Glomerular visceral epithelial cell (primary cell): ENCODE measurements at regions not wholly inside any gene's neighbourhood (a gene's known extent, or its start where the extent isn't known, plus 50 kb on each side); places are given as distances from the start of the nearest gene placed in this dataset.
"Not testable (repeated sequence)": the region's sequence is repeated elsewhere in the genome, so short reads cannot be mapped to it uniquely, and the experiment has no call there.

Experiments
- DNase-seq: peaks from one replicate; pipeline ENCODE4 v3.0.0-alpha.2; 2016; ENCODE audit errors: extremely low spot score

- no peak for DNase-seq
Measured at GRCh38 chr6:90372450-90372849, 75.8 kb upstream of the BACH2 start.

- DNase-seq: no peak
Measured at GRCh38 chr6:90370493-90370959, 73.9 kb upstream of the BACH2 start.

GRCh38 chr6:90369651-90370050 lies 73.0 kb upstream of the BACH2 start:
- DNase-seq: peak; percentile 37

DNA sequence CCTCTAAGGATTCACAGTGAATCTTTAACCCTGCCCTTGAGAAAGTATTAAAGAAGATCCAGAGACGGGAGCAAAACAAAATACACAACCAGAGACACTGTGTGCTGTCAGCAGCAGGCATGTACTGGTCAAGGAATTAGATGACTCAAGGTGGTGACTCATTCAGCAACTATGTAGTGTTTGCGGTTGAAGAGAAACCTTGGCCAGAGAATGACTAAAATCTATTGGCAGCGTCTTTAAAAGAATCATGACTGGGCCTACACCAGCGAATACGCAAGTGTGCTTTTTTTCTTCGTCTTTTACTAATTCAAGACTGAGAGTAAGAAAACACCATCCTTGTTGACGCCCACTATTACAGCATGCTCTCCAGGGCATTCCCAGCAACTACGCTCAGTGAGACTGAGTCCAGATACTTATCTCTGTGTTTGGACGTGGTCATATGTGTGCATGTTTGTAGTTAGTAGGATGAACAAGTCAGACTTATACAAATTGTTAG lies 72.4 kb upstream of the BACH2 start:
- DNase-seq: peak; percentile 99

- DNase-seq: no peak
Measured at GRCh38 chr6:90368601-90369000, 72.0 kb upstream of the BACH2 start.

- DNase-seq: no peak
Measured at GRCh38 chr6:90368001-90368400, 71.4 kb upstream of the BACH2 start.

DNA sequence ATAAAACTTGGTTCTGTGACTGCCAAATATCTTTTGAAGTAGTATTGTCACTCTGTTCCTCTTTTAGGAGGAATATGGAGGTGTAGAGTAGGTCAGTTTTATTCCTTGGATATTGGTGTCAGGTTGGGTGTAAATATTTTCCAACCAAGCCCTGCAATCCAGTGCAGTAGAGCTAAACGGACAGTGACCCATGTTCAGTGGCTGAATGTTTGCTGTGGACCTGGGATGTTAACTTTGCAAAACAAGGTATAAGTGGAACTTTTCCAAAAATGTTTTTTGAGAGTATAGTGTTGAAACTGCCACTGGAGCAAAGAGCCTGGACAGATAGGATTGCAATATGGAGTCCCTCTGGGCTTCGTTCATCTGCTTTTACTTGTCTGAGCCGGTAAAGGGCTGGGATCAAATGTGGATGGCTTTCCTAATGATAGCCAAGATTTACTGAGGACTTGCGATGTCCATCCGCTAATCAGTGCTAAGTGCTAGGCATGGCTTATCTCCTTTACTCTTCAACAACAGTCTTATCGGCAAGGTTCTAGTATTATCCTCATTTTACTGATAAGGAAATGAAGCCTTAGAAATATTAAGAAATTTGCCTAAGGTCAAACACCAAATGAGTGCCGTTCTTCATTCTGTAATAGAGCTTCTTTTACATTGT lies 69.0 kb upstream of the BACH2 start:
- DNase-seq: no peak

DNA sequence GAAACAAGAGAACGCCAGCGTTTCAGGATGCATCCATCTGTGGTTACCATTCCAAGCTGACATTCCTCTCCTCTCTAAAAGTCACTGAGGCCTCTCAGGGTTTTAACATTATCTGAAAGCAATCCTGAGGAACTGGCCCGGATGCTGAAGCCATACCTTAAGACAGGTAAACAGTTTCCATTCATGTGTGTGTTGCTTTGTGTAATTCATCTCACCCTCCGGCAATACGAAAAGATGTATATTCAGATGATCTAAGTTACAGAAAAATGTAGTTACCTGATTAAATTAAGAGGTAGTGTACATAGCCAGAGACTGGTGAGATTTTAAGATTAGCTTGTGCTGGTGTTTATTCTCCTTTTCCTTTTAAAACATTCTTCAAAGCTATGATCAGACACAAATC lies 68.4 kb upstream of the BACH2 start:
- no peak for DNase-seq

DNA sequence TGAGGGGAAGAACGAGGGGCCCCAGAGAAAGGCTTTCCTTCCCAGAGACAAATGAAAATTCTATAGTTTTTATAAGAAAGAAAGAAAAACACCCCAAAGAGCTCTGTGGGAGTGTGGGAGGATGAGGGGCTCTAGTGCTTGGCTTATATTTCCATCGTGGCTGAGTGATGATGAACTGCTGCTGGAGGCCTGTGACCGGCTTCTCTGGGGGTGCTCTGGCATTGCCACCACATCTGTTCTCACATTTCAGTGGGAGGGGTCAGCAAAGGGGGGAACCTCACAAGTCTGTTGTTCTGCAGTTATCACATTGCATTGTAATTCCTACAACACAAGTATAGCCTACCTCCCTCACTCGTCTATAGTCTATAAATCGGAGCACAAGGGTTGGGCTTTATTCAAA lies 67.6 kb upstream of the BACH2 start:
- no peak for DNase-seq

GRCh38 chr6:90362318-90362717 lies 65.7 kb upstream of the BACH2 start:
- no peak for DNase-seq

DNA sequence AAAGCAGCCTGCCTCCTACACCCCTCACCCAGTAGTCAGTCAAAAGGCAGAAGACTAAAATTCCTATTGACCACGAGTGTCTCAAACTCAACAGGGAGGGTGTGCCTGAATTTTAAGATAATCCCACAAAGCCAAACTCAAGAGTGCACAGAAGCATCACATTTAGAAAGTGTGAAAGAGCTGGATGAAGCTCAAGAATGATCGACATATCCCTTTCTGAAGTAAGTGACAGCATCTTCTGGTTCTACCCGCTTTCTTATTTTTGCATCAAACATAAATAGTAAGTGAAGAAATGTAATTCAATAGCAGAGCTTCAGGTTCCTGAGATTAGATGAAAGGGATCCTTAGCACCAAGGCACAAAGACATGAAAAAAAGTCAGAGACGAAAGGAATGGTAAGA lies 64.5 kb upstream of the BACH2 start:
- no peak for DNase-seq

DNA sequence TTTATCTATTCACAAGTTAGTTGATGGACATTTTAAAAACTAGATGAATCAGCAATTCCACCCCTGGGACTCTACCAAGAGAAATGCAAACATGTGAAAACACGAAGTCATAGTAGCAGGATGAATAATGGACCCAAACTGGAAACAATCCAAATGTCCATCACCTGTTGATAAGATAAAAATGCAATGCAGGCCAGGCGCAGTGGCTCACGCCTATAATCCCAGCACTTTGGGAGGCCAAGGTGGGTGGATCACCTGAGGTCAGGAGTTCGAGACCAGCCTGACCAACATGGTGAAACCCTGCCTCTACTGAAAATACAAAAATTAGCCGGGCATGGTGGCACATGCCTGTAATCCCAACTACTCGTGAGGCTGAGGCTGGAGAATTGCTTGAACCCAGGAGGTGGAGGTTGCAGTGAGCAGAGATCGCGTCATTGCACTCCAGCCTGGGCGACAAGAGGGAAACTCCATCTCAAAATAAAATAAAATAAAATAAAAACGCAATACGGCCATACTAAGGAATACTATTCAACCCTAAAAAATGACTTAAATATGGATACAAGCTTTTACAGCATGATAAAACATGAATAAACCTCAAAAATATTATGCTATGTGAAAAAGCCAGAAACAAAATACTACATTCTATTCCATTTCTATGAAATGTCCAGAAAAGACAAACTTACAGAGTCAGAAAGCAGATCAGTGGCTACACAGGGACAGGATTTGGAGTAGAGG lies 61.6 kb upstream of the BACH2 start:
- not testable (repeated sequence) for DNase-seq

DNA sequence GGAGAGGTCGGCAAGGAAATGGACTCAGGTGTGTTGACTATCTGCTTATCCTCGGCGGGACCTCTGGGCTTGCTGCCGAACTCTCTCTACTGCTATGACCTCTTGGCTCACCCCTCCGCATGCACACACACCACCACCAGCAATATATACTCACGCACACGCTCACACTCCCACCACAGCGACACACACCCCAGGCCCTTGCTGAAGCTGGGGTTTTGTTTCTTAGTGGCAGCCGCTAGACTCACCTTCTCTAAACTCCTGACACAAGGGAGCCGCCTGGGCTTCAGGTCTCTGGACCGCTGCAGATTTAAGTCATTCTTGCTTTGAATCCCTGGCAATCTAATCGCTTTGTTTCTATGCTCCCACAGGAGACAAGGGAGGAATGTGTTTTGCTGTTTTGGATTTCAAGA lies 59.4 kb upstream of the BACH2 start:
- DNase-seq: no peak

- no peak for DNase-seq
Measured at GRCh38 chr6:90354961-90355360, 58.3 kb upstream of the BACH2 start.

DNA sequence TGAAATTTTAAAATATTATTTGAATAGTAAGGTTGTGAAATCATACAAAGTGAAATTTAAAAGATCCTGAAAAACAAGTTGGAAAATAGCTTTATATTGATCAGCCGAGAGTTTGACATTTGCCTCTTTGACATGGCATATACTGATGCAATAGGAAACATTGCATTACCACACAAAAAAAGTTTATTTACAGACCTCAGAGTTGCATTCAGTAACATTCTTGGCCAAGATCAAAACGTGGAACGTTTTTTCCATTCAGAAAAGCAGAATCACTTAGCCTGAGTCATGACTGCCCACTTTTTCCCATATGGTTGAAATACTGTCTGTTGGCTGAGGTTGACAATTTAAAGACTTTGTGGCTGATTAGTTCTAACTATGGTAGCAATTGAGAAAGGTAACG lies 55.1 kb upstream of the BACH2 start:
- DNase-seq: no peak

GRCh38 chr6:90350689-90351554 lies 54.3 kb upstream of the BACH2 start:
- no peak for DNase-seq

GRCh38 chr6:90347411-90347851 lies 50.8 kb upstream of the BACH2 start:
- no peak for DNase-seq

DNA sequence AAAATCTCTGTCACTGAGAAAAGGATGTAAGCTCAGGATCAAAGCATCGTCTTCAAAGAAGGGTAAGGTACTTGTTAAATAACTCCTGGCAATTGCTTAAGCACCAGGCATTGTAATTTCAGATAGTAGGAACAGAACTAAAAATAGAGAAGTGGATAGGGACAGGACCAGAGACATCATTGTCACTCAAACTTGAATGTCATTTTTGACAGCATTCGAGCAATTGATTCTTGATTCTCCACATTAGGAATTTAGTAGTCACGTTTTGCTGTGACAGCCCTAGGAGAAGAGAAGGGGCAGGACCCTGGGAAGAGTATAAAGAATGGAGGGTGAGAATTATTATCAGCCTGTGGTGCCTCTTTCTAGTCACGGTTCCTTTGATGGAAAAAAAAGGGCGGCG lies 50.1 kb upstream of the BACH2 start:
- DNase-seq: no peak
